ENCODE measurements at regions not wholly inside any gene's neighbourhood (a gene's known extent, or its start where the extent isn't known, plus 50 kb on each side); places are given as distances from the start of the nearest gene placed in this dataset.

- no peak for TF ChIP-seq POLR2AphosphoS5 (IDR thresholded peaks at IDR 0.05; ENCODE audit: low read depth, low read length)
- TF ChIP-seq, protein P1, sequence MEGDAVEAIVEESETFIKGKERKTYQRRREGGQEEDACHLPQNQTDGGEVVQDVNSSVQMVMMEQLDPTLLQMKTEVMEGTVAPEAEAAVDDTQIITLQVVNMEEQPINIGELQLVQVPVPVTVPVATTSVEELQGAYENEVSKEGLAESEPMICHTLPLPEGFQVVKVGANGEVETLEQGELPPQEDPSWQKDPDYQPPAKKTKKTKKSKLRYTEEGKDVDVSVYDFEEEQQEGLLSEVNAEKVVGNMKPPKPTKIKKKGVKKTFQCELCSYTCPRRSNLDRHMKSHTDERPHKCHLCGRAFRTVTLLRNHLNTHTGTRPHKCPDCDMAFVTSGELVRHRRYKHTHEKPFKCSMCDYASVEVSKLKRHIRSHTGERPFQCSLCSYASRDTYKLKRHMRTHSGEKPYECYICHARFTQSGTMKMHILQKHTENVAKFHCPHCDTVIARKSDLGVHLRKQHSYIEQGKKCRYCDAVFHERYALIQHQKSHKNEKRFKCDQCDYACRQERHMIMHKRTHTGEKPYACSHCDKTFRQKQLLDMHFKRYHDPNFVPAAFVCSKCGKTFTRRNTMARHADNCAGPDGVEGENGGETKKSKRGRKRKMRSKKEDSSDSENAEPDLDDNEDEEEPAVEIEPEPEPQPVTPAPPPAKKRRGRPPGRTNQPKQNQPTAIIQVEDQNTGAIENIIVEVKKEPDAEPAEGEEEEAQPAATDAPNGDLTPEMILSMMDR (CRISPR knock-in tag; IDR thresholded peaks at IDR 0.05): no peak
Observed at GRCh38 chrX:137667776-137668175, 101.8 kb downstream of the ZIC3 start.
